Frontal cortex (tissue), 3 donors: ENCODE measurements at regions not wholly inside any gene's neighbourhood (a gene's known extent, or its start where the extent isn't known, plus 50 kb on each side); places are given as distances from the start of the nearest gene placed in this dataset.
"Not testable (repeated sequence)": the region's sequence is repeated elsewhere in the genome, so short reads cannot be mapped to it uniquely, and the experiment has no call there.

Source experiments
- DNase-seq, 2 donors: peaks; one replicate each; pipeline ENCODE4 v3.0.0; 2012; ENCODE audit warnings: low spot score in 2 of 2
- FAIRE-seq: peaks from 2 replicates; lab custom pipeline; 2012; peaks lifted over from hg19 to GRCh38; lab: Jason Lieb, UNC
- donor health status: control.
- donor health status: control.
- donor health status: control.

GRCh38 chr3:28575746-28576613, 227.4 kb upstream of the AZI2 start:
- no peak for FAIRE-seq
- peak; percentile 51 to 54 for DNase-seq

- DNase-seq, result peak; percentile 5 to 12
- no peak for FAIRE-seq
These were observed 228.1 kb upstream of the AZI2 start for GRCh38 chr3:28576614-28577200.

- FAIRE-seq, result no peak
- DNase-seq, result no peak
These were observed 229.4 kb upstream of the AZI2 start for GRCh38 chr3:28577941-28578500.

- DNase-seq, result no peak
- FAIRE-seq, result no peak
These were observed 237.7 kb upstream of the AZI2 start for GRCh38 chr3:28586325-28586724.

GRCh38 chr3:28587723-28588122, 239.1 kb upstream of the AZI2 start:
- DNase-seq (no peak), FAIRE-seq (no peak)

- FAIRE-seq, result no peak
- no peak for DNase-seq
These were observed 241.6 kb upstream of the AZI2 start for GRCh38 chr3:28590216-28590615.

- DNase-seq (no peak), FAIRE-seq (no peak)
These were observed 242.2 kb upstream of the AZI2 start for GRCh38 chr3:28590860-28591259.

- DNase-seq (no peak), FAIRE-seq (no peak)
These were observed 246.7 kb upstream of the AZI2 start for GRCh38 chr3:28595372-28595771.

- FAIRE-seq (no peak), DNase-seq (no peak)
These were observed 248.8 kb upstream of the AZI2 start for GRCh38 chr3:28597452-28597851.

- DNase-seq (no peak), FAIRE-seq (no peak)
These were observed 249.5 kb upstream of the AZI2 start for GRCh38 chr3:28598165-28598564.

GRCh38 chr3:28601291-28601690, 252.7 kb upstream of the AZI2 start:
- DNase-seq, result no peak
- no peak for FAIRE-seq

- DNase-seq, result no peak
- no peak for FAIRE-seq
These were observed 257.7 kb upstream of the AZI2 start for GRCh38 chr3:28606283-28606682.

- no peak for FAIRE-seq
- no peak for DNase-seq
These were observed 263.6 kb upstream of the AZI2 start for GRCh38 chr3:28612232-28612631.

- DNase-seq (no peak), FAIRE-seq (no peak)
These were observed 265.0 kb upstream of the AZI2 start for GRCh38 chr3:28613511-28614106.

GRCh38 chr3:28615071-28615470, 266.4 kb upstream of the AZI2 start:
- DNase-seq (no peak), FAIRE-seq (no peak)

GRCh38 chr3:28615971-28616370, 267.3 kb upstream of the AZI2 start:
- no peak for FAIRE-seq
- DNase-seq, result no peak

- FAIRE-seq (no peak), DNase-seq (no peak)
These were observed 269.2 kb upstream of the AZI2 start for GRCh38 chr3:28617821-28618220.

GRCh38 chr3:28623106-28623505, 274.5 kb upstream of the AZI2 start:
- no peak for DNase-seq
- no peak for FAIRE-seq

- DNase-seq, result no peak
These were observed 275.5 kb upstream of the AZI2 start for GRCh38 chr3:28624084-28624483.

GRCh38 chr3:28627843-28628242, 279.2 kb upstream of the AZI2 start:
- FAIRE-seq, DNase-seq: not testable (repeated sequence)

More at GRCh38 chr3:28624084-28624483, 275.5 kb upstream of the AZI2 start:
- no peak for FAIRE-seq

GRCh38 chr3:28634019-28634418, 285.4 kb upstream of the AZI2 start:
- no peak for DNase-seq
- no peak for FAIRE-seq
